Lower leg skin (tissue), 4 donors: ENCODE measurements at regions not wholly inside any gene's neighbourhood (a gene's known extent, or its start where the extent isn't known, plus 50 kb on each side); places are given as distances from the start of the nearest gene placed in this dataset.

Experiments
- DNase-seq, 2 donors: peaks; one replicate each; pipeline ENCODE4 v3.0.0-alpha.2; 2019; ENCODE audit warnings: low spot score in 2 of 2
- H3K4me3 ChIP-seq: fragments of 200-600 bp; sonication (generic); 2 replicates; pipeline ENCODE4 v1.5.1; 2017; ENCODE audit warnings: mild to moderate bottlenecking, low read depth; ENCODE audit not compliant: poor library complexity, severe bottlenecking
- POLR2A ChIP-seq, 2 donors: fragments of 450-650 bp; IDR thresholded peaks; one replicate each; pipeline ENCODE4 v1.6.1; 2016 to 2017; ENCODE audit warnings: antibody characterized with exemption in 2 of 2, mild to moderate bottlenecking in 1 of 2, moderate library complexity in 1 of 2
- WGBS, 2 donors: methylation state at CpG; one replicate each; pipeline ENCODE4 v1.1.5; 2018; 5-methylcytosine and 5-hydroxymethylcytosine counted together
- intact Hi-C: fragments of 100-400 bp; cut with DNase I; formaldehyde crosslinking; loops from one replicate; pipeline ENCODE4 v1.15.0; 2023; ENCODE audit warnings: low total_unique reads
- TF ChIP-seq, protein P1 (sequence below), 3 donors: fragments of 450-650 bp; IDR thresholded peaks; one replicate each; pipeline ENCODE4 v1.5.1; 2016; ENCODE audit warnings: antibody characterized with exemption in 3 of 3, mild to moderate bottlenecking in 3 of 3, moderate library complexity in 2 of 3

DNA sequence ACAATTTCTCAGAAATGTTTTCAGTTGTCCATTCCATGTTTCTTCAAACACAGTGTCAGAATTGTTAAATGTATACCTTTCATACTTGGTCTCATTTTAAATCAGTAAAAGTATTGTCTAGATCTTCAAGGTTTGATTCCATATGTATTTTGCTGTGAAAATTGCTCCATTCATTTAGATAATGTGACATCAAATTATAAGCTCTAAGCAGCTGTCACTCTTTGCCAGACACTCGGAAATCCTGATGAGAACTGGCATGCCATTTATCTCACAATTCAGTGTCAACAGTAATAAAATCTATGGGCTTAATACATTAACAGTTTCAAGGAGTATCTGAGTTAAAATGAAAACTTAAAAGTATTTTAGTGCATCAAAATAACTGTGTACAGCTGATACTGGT, 1025.3 kb upstream of the EPHA6 start:
- 42 to 57% methylated on average over 1 of the region's 1 CpG for WGBS, 2 donors
- no peak for DNase-seq
- no peak overlapping the region for H3K4me3 ChIP-seq
- intact Hi-C loops: no loop called here
- no peak for TF ChIP-seq POLR2A (IDR thresholded peaks at IDR 0.05)
- TF ChIP-seq, protein P1, sequence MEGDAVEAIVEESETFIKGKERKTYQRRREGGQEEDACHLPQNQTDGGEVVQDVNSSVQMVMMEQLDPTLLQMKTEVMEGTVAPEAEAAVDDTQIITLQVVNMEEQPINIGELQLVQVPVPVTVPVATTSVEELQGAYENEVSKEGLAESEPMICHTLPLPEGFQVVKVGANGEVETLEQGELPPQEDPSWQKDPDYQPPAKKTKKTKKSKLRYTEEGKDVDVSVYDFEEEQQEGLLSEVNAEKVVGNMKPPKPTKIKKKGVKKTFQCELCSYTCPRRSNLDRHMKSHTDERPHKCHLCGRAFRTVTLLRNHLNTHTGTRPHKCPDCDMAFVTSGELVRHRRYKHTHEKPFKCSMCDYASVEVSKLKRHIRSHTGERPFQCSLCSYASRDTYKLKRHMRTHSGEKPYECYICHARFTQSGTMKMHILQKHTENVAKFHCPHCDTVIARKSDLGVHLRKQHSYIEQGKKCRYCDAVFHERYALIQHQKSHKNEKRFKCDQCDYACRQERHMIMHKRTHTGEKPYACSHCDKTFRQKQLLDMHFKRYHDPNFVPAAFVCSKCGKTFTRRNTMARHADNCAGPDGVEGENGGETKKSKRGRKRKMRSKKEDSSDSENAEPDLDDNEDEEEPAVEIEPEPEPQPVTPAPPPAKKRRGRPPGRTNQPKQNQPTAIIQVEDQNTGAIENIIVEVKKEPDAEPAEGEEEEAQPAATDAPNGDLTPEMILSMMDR (IDR thresholded peaks at IDR 0.05): no peak

DNA sequence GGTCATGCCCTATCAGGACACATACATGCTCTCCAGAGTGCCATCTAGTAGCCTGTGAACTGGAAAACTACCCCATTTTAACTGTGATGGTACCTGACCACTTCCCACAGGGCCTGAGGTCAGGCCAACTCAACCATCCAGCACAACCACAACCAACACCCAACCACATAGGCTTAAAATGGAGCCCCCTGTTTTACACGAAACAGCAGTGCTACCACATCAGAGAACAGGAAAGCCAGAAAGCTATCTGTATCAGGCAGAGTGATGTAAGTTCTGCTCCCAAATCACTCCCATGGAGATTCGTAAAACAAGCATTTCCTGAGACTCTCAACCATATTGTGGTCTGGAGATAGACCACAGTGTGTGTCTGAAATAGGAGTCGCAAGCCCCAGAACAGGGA, 1017.3 kb upstream of the EPHA6 start:
- no peak for DNase-seq
- WGBS, 2 donors: 92 to 94% methylated on average over 3 of the region's 3 CpGs
- H3K4me3 ChIP-seq: no peak overlapping the region
- TF ChIP-seq, protein P1 (IDR thresholded peaks at IDR 0.05): no peak
- TF ChIP-seq POLR2A (IDR thresholded peaks at IDR 0.05): no peak
- intact Hi-C loops: no loop called here

DNA sequence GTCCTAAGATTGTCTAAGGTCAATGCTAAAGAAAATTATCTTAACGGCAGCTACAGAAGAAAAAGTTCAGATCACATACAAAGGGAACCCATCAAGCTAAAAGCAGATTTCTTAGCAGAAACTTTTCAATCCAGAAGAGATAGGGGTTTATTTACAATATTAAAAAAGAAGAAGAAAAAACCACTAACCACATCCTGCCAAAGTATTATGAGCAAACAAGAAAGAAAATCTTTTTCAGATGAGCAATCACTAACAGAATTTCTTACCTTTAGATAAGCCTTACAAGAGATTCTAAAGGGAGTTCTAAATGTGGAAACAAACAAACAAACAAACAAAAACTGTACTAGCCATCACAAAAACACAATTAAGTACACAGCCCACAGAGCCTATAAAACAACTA, 1015.8 kb upstream of the EPHA6 start:
- TF ChIP-seq, protein P1 (IDR thresholded peaks at IDR 0.05): no peak
- TF ChIP-seq POLR2A (IDR thresholded peaks at IDR 0.05): no peak
- DNase-seq: no peak
- 94 to 100% methylated on average over 1 of the region's 1 CpG for WGBS, 2 donors
- intact Hi-C loops: no loop called here
- no peak overlapping the region for H3K4me3 ChIP-seq

DNA sequence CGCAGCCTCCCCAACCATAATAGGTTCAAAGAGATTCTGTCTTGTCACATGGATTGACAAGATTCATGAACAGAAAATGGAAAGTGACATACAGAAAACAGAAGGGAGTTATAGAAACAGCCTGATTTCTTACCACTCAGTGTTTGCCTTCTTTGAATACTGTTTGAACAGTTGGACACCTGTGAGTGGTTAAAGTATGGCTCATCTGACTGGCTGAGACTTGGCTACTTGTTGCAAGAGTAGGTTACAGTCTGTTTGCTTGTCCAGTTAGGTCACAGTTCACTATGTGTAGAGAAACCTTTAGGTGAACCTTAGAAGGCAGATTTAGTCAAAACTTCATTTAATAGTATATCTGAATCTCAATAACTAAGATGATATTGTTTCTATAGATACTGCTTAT, 1003.9 kb upstream of the EPHA6 start:
- intact Hi-C loops: no loop called here
- 95 to 98% methylated on average over 1 of the region's 1 CpG for WGBS, 2 donors

DNA sequence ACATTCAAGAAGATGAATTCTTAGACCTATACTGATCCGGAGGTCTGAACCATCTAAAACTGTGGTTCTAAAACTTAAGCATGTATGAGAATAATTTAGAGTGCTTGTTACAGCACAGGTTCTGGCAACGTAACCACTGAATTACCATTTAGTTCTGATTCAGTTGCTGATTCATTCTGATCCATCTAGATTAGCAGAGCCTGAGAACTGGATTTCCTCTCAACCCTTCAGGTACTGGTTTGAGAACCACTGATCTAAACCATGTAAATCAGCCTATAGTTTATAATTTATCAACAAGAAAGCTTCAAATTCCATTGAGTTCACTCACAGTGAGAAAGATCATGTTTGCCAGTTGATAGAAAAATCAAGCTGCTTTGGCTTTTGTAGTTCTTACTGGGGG, 1001.1 kb upstream of the EPHA6 start:
- TF ChIP-seq, protein P1 (IDR thresholded peaks at IDR 0.05): no peak
- no peak for TF ChIP-seq POLR2A (IDR thresholded peaks at IDR 0.05)
- 25 to 43% methylated on average over 2 of the region's 2 CpGs for WGBS, 2 donors
- intact Hi-C loops: no loop called here

More for the DNA sequence above, 1003.9 kb upstream of the EPHA6 start:
- no peak for DNase-seq
- TF ChIP-seq, protein P1 (IDR thresholded peaks at IDR 0.05): no peak
- TF ChIP-seq POLR2A (IDR thresholded peaks at IDR 0.05): no peak
- no peak overlapping the region for H3K4me3 ChIP-seq

DNA sequence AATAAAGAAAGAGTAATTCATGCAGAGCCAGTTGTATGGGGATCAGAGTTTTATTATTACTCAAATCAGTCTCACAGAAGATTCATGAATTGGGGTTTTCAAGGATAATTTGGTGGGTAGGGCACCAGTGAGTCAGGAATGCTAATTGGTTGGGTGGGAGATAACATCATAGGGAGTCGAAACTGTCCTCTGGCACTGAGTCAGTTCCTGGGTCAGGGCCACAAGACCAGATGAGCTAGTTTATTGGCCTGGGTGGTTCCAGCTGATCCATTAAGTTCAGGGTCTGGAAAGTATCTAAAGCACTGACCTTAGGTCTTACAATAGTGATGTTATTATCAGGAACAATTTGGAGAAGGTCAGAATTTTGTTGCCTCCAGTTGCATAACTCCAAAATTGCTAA, 998.6 kb upstream of the EPHA6 start:
- DNase-seq: no peak
- WGBS, 2 donors: 17 to 20% methylated on average over 1 of the region's 1 CpG
- no peak overlapping the region for H3K4me3 ChIP-seq
- TF ChIP-seq, protein P1 (IDR thresholded peaks at IDR 0.05): no peak
- TF ChIP-seq POLR2A (IDR thresholded peaks at IDR 0.05): no peak
- intact Hi-C loops: no loop called here

More for the DNA sequence above, 1001.1 kb upstream of the EPHA6 start:
- no peak overlapping the region for H3K4me3 ChIP-seq
- DNase-seq: no peak
